ENCODE measurements at regions not wholly inside any gene's neighbourhood (a gene's known extent, or its start where the extent isn't known, plus 50 kb on each side); places are given as distances from the start of the nearest gene placed in this dataset.
"Not testable (repeated sequence)": the region's sequence is repeated elsewhere in the genome, so short reads cannot be mapped to it uniquely, and the experiment has no call there.

GRCh38 chr6:137550535-137550934 lies 56.3 kb upstream of the OLIG3 start:
- Mint-ChIP-seq H3K4me1 (ENCODE audit: insufficient read depth, unreplicated experiment) (no peaks in the 10 kb centered on the region), H3K9me3 (ENCODE audit: unreplicated experiment) (no peaks in the 10 kb centered on the region), H3K4me3 (ENCODE audit: unreplicated experiment) (no peak overlapping the region), H3K27me3 (ENCODE audit: insufficient read depth, unreplicated experiment) (no peaks in the 10 kb centered on the region), H3K36me3 (ENCODE audit: insufficient read depth, unreplicated experiment) (no peaks in the 10 kb centered on the region), H3K27ac (ENCODE audit: low read depth, unreplicated experiment) (no peak overlapping the region)
- BruUV-seq (replicated peaks) = no TSS peak
- ChIA-PET POLR2A (interaction anchor here (0.6 kb wide), 1 partner anchor 16 kb away, joined by 3 read pairs; no protein-coding TSS in a partner anchor), CTCF (no interaction called here)
- intact Hi-C loops (cut with micrococcal nuclease) = no loop called here
- no peak for TF ChIP-seq CTCF (IDR thresholded peaks at IDR 0.05; ENCODE audit: unreplicated experiment)
- no peak for DNase-seq (ENCODE audit: unreplicated experiment)

GRCh38 chr6:137552146-137552545 lies 58.0 kb upstream of the OLIG3 start:
- H3K4me3 Mint-ChIP-seq (ENCODE audit: unreplicated experiment) = no peak overlapping the region
- DNase-seq (ENCODE audit: unreplicated experiment) = no peak
- no peak for TF ChIP-seq CTCF (IDR thresholded peaks at IDR 0.05; ENCODE audit: unreplicated experiment)
- no peaks in the 10 kb centered on the region for H3K9me3 Mint-ChIP-seq (ENCODE audit: unreplicated experiment)
- H3K36me3 Mint-ChIP-seq (ENCODE audit: insufficient read depth, unreplicated experiment) = no peaks in the 10 kb centered on the region
- no TSS peak for BruUV-seq (replicated peaks)
- H3K27ac Mint-ChIP-seq (ENCODE audit: low read depth, unreplicated experiment) = no peak overlapping the region
- ChIA-PET POLR2A (no interaction called here), CTCF (no interaction called here)
- intact Hi-C loops (cut with micrococcal nuclease) = no loop called here
- H3K4me1 Mint-ChIP-seq (ENCODE audit: insufficient read depth, unreplicated experiment) = no peaks in the 10 kb centered on the region
- H3K27me3 Mint-ChIP-seq (ENCODE audit: insufficient read depth, unreplicated experiment) = no peaks in the 10 kb centered on the region

- no peak overlapping the region for H3K4me3 Mint-ChIP-seq (ENCODE audit: unreplicated experiment)
- DNase-seq (ENCODE audit: unreplicated experiment) = no peak
- H3K36me3 Mint-ChIP-seq (ENCODE audit: insufficient read depth, unreplicated experiment) = no peaks in the 10 kb centered on the region
- CTCF ChIA-PET = no interaction called here
- POLR2A ChIA-PET = no interaction called here
- H3K9me3 Mint-ChIP-seq (ENCODE audit: unreplicated experiment) = no peaks in the 10 kb centered on the region
- no peaks in the 10 kb centered on the region for H3K4me1 Mint-ChIP-seq (ENCODE audit: insufficient read depth, unreplicated experiment)
- BruUV-seq (replicated peaks) = no TSS peak
- no peak overlapping the region for H3K27ac Mint-ChIP-seq (ENCODE audit: low read depth, unreplicated experiment)
- TF ChIP-seq CTCF (IDR thresholded peaks at IDR 0.05; ENCODE audit: unreplicated experiment) = no peak
- H3K27me3 Mint-ChIP-seq (ENCODE audit: insufficient read depth, unreplicated experiment) = no peaks in the 10 kb centered on the region
- intact Hi-C loops (cut with micrococcal nuclease) = no loop called here
These were observed 58.6 kb upstream of the OLIG3 start for GRCh38 chr6:137552809-137553208.

- POLR2A ChIA-PET; intact Hi-C loops (cut with micrococcal nuclease); H3K27me3 Mint-ChIP-seq (ENCODE audit: insufficient read depth, unreplicated experiment); H3K36me3 Mint-ChIP-seq (ENCODE audit: insufficient read depth, unreplicated experiment); BruUV-seq (replicated peaks); H3K27ac Mint-ChIP-seq (ENCODE audit: low read depth, unreplicated experiment); DNase-seq (ENCODE audit: unreplicated experiment); H3K9me3 Mint-ChIP-seq (ENCODE audit: unreplicated experiment); H3K4me3 Mint-ChIP-seq (ENCODE audit: unreplicated experiment); H3K4me1 Mint-ChIP-seq (ENCODE audit: insufficient read depth, unreplicated experiment): not testable (repeated sequence)
- CTCF ChIA-PET = interaction anchor here (0.6 kb wide), 1 partner anchor 11 kb away, joined by 3 read pairs; no protein-coding TSS in a partner anchor
These were observed 65.5 kb upstream of the OLIG3 start for GRCh38 chr6:137559521-137560183.

GRCh38 chr6:137560184-137560563 lies 66.0 kb upstream of the OLIG3 start:
- no peak overlapping the region for H3K27ac Mint-ChIP-seq (ENCODE audit: low read depth, unreplicated experiment)

More at GRCh38 chr6:137560184-137560563, 66.0 kb upstream of the OLIG3 start:
- Mint-ChIP-seq H3K4me1 (ENCODE audit: insufficient read depth, unreplicated experiment) (no peaks in the 10 kb centered on the region), H3K36me3 (ENCODE audit: insufficient read depth, unreplicated experiment) (no peaks in the 10 kb centered on the region), H3K27me3 (ENCODE audit: insufficient read depth, unreplicated experiment) (no peaks in the 10 kb centered on the region), H3K4me3 (ENCODE audit: unreplicated experiment) (no peak overlapping the region), H3K9me3 (ENCODE audit: unreplicated experiment) (no peaks in the 10 kb centered on the region)
- no peak for TF ChIP-seq CTCF (IDR thresholded peaks at IDR 0.05; ENCODE audit: unreplicated experiment)
- CTCF ChIA-PET = no interaction called here
- POLR2A ChIA-PET = interaction anchor here (0.6 kb wide), 1 partner anchor 289 kb away, joined by 4 read pairs; no protein-coding TSS in a partner anchor
- BruUV-seq (replicated peaks) = no TSS peak
- intact Hi-C loops (cut with micrococcal nuclease) = no loop called here
- no peak for DNase-seq (ENCODE audit: unreplicated experiment)

Data from MCF 10A (cell line).